Peyer's patch (tissue), 4 donors: ENCODE measurements at regions not wholly inside any gene's neighbourhood (a gene's known extent, or its start where the extent isn't known, plus 50 kb on each side); places are given as distances from the start of the nearest gene placed in this dataset.

ENCODE experiments used
- CTCF ChIP-seq, 6 experiments: fragments of 450-650 bp in 4 of 6; fragments of 200-600 bp in 2 of 6; sonication (generic) in 1 of 6; IDR thresholded peaks; one replicate each; pipeline ENCODE4 v1.5.1; 2017 to 2019; ENCODE audit warnings: antibody characterized with exemption in 6 of 6, mild to moderate bottlenecking in 3 of 6, moderate library complexity in 1 of 6
- POLR2A ChIP-seq, 2 donors: fragments of 450-650 bp; IDR thresholded peaks; one replicate each; pipeline ENCODE4 v1.5.1; 2017; ENCODE audit warnings: antibody characterized with exemption in 2 of 2, mild to moderate bottlenecking in 2 of 2, moderate library complexity in 2 of 2

- TF ChIP-seq CTCF (IDR thresholded peaks at IDR 0.05) (no peak), POLR2A (IDR thresholded peaks at IDR 0.05) (no peak)
These were observed 1226.0 kb downstream of the ZPLD1 start for GRCh38 chr3:103660810-103661209.
